ENCODE measurements at regions not wholly inside any gene's neighbourhood (a gene's known extent, or its start where the extent isn't known, plus 50 kb on each side); places are given as distances from the start of the nearest gene placed in this dataset.

GRCh38 chr1:102687383-102687782 lies 420.9 kb downstream of the COL11A1 start:
- TF ChIP-seq CTCF (optimal IDR thresholded peaks at IDR 0.05 in 1 of 3, IDR thresholded peaks at IDR 0.05 in 1 of 3, conservative IDR thresholded peaks at IDR 0.05 in 1 of 3; ENCODE audit: extremely low read depth in 1 of 3, insufficient read depth in 2 of 3, low read length in 3 of 3) (no peak), EZH2 (IDR thresholded peaks at IDR 0.05; ENCODE audit: low read length) (no peak)

Data from keratinocyte (primary cell).